ENCODE measurements at regions not wholly inside any gene's neighbourhood (a gene's known extent, or its start where the extent isn't known, plus 50 kb on each side); places are given as distances from the start of the nearest gene placed in this dataset.

GRCh38 chr6:132179955-132180354 lies 221.3 kb downstream of the MOXD1 start:
- Histone ChIP-seq H3K9ac (no peak overlapping the region), H3K4me1 (ENCODE audit: control insufficient read depth in 1 of 2, insufficient read depth in 2 of 2, low read depth in 1 of 2, low read length in 1 of 2) (no peaks in the 10 kb centered on the region), H3F3A (replicated peaks; ENCODE audit: insufficient read depth) (no peaks in the 10 kb centered on the region), H3K79me2 (ENCODE audit: insufficient read depth) (no peaks in the 10 kb centered on the region), H4K20me1 (ENCODE audit: insufficient read depth) (no peaks in the 10 kb centered on the region), H3K27ac (ENCODE audit: low read depth in 2 of 2, low read length in 1 of 2) (no peak overlapping the region), H3K4me3 (ENCODE audit: low read depth in 2 of 2, low read length in 1 of 2) (no peak overlapping the region), H3K27me3 (ENCODE audit: insufficient read depth) (no peaks in the 10 kb centered on the region), H3K36me3 (replicated peaks in 1 of 2; ENCODE audit: control insufficient read depth in 1 of 2, insufficient read depth in 2 of 2, low read length in 1 of 2) (peaks cover 0 to 3% of the 10 kb centered on the region in 2 experiments), H2AFZ (ENCODE audit: low read depth) (no peak overlapping the region), H3K9me2 (no peaks in the 10 kb centered on the region), H3K9me3 (no peaks in the 10 kb centered on the region; the same call in 1 of the 2 replicates), H3K4me2 (no peak overlapping the region)
- ChIA-PET POLR2A (interaction anchor here (0.5 kb wide), 1 partner anchor 9 kb away, joined by 3 read pairs; no protein-coding TSS in a partner anchor), CTCF (interaction anchor here (1.5 kb wide), 1 partner anchor 38 kb away, joined by 3 read pairs; no protein-coding TSS in a partner anchor)
- TF ChIP-seq CHD2 (IDR thresholded peaks at IDR 0.05; ENCODE audit: low read length, partially characterized antibody) = no peak
- TF ChIP-seq NFIC (IDR thresholded peaks at IDR 0.05; ENCODE audit: borderline replicate concordance) = no peak
- no peak for TF ChIP-seq POLR2AphosphoS5 (IDR thresholded peaks at IDR 0.05; ENCODE audit: low read depth, low read length)
- no peak for TF ChIP-seq GATA2 (CRISPR knock-in tag; IDR thresholded peaks at IDR 0.05)
- no peak for TF ChIP-seq RFX5 (IDR thresholded peaks at IDR 0.05; ENCODE audit: low read length)
- TF ChIP-seq USF1 (IDR thresholded peaks at IDR 0.05; ENCODE audit: borderline replicate concordance, low read depth) = no peak
- TF ChIP-seq RXRA (IDR thresholded peaks at IDR 0.05; ENCODE audit: borderline replicate concordance, low read depth) = no peak
- TF ChIP-seq EZH2phosphoT487 (IDR thresholded peaks at IDR 0.05; ENCODE audit: borderline replicate concordance, low read depth) = no peak
- TF ChIP-seq NRF1 (IDR thresholded peaks at IDR 0.05; ENCODE audit: low read depth, low read length) = no peak
- no peak for TF ChIP-seq JUND (IDR thresholded peaks at IDR 0.05)
- WGBS (ENCODE audit: low lambda C conversion rate) = 7% methylated on average over 1 of the region's 3 CpGs
- no peak for DNase-seq

- Histone ChIP-seq H3K4me1 (ENCODE audit: control insufficient read depth in 1 of 2, insufficient read depth in 2 of 2, low read depth in 1 of 2, low read length in 1 of 2) (no peaks in the 10 kb centered on the region), H3K9me2 (no peaks in the 10 kb centered on the region)
- POLR2A ChIA-PET = no interaction called here
Observed at GRCh38 chr6:132174919-132175318, 223.7 kb upstream of the CCN2 start.

DNA sequence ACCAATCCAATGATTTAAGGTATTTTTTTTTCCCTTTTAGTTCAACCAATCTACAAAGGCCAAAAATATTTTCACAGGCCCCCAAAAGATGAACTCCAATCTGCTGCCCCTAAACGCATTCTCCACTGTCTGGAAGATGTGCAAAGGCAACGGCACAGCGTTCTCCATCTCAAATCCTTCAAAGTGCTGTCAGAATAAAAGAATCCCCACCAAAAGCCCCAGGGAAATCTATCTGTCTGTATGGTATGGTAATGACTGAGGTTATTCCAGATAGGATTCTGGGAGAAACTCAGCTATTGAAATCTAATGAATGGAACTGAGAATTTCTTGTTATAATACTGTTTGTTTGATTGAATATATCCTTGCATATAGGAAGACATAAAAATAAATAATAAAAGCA lies 217.8 kb upstream of the CCN2 start:
- WGBS (ENCODE audit: low lambda C conversion rate) = 11% methylated on average over 3 of the region's 3 CpGs
- Histone ChIP-seq H3K4me2 (no peak overlapping the region), H2AFZ (ENCODE audit: low read depth) (no peak overlapping the region), H4K20me1 (ENCODE audit: insufficient read depth) (no peaks in the 10 kb centered on the region), H3K27ac (ENCODE audit: low read depth in 2 of 2, low read length in 1 of 2) (no peak overlapping the region), H3K27me3 (ENCODE audit: insufficient read depth) (no peaks in the 10 kb centered on the region), H3K4me1 (ENCODE audit: control insufficient read depth in 1 of 2, insufficient read depth in 2 of 2, low read depth in 1 of 2, low read length in 1 of 2) (no peaks in the 10 kb centered on the region), H3K9me3 (no peaks in the 10 kb centered on the region; the same call in none of the 2 replicates), H3K79me2 (ENCODE audit: insufficient read depth) (no peaks in the 10 kb centered on the region), H3F3A (replicated peaks; ENCODE audit: insufficient read depth) (no peaks in the 10 kb centered on the region), H3K36me3 (replicated peaks in 1 of 2; ENCODE audit: control insufficient read depth in 1 of 2, insufficient read depth in 2 of 2, low read length in 1 of 2) (no peaks in the 10 kb centered on the region), H3K9me2 (no peaks in the 10 kb centered on the region), H3K4me3 (ENCODE audit: low read depth in 2 of 2, low read length in 1 of 2) (no peak overlapping the region), H3K9ac (no peak overlapping the region)
- CTCF ChIA-PET = interaction anchor here (1.6 kb wide), 1 partner anchor 254 kb away, joined by 3 read pairs; no protein-coding TSS in a partner anchor
- no peak for DNase-seq
- POLR2A ChIA-PET = no interaction called here
- TF ChIP-seq TAF1 (IDR thresholded peaks at IDR 0.05; ENCODE audit: borderline replicate concordance, low read depth, low read length) (no peak), POLR2AphosphoS5 (IDR thresholded peaks at IDR 0.05; ENCODE audit: low read depth, low read length) (no peak), RFX5 (IDR thresholded peaks at IDR 0.05; ENCODE audit: low read length) (no peak), YY1 (IDR thresholded peaks at IDR 0.05; ENCODE audit: low read depth) (no peak), TCF12 (IDR thresholded peaks at IDR 0.05) (no peak)

More at GRCh38 chr6:132174919-132175318, 223.7 kb upstream of the CCN2 start:
- no peak overlapping the region for H3K27ac ChIP-seq (ENCODE audit: low read depth in 2 of 2, low read length in 1 of 2)
- TF ChIP-seq POLR2AphosphoS5 (IDR thresholded peaks at IDR 0.05; ENCODE audit: low read depth, low read length) = no peak
- WGBS (ENCODE audit: low lambda C conversion rate) = 15% methylated on average over 3 of the region's 3 CpGs
- H3K9ac ChIP-seq = no peak overlapping the region
- CTCF ChIA-PET = interaction anchor here (0.6 kb wide), 1 partner anchor 312 kb away, joined by 3 read pairs; no protein-coding TSS in a partner anchor
- no peaks in the 10 kb centered on the region for H3K79me2 ChIP-seq (ENCODE audit: insufficient read depth)
- no peaks in the 10 kb centered on the region for H3K36me3 ChIP-seq (replicated peaks in 1 of 2; ENCODE audit: control insufficient read depth in 1 of 2, insufficient read depth in 2 of 2, low read length in 1 of 2)
- H4K20me1 ChIP-seq (ENCODE audit: insufficient read depth) = no peaks in the 10 kb centered on the region
- H2AFZ ChIP-seq (ENCODE audit: low read depth) = no peak overlapping the region
- H3K4me2 ChIP-seq = no peak overlapping the region
- no peaks in the 10 kb centered on the region for H3F3A ChIP-seq (replicated peaks; ENCODE audit: insufficient read depth)
- no peak for DNase-seq
- no peaks in the 10 kb centered on the region; the same call in 1 of the 2 replicates for H3K9me3 ChIP-seq
- no peak overlapping the region for H3K4me3 ChIP-seq (ENCODE audit: low read depth in 2 of 2, low read length in 1 of 2)
- no peaks in the 10 kb centered on the region for H3K27me3 ChIP-seq (ENCODE audit: insufficient read depth)

Measured in SK-N-SH (cell line).